ENCODE measurements at regions not wholly inside any gene's neighbourhood (a gene's known extent, or its start where the extent isn't known, plus 50 kb on each side); places are given as distances from the start of the nearest gene placed in this dataset.
A peak's percentile ranks its signal among the peaks of the same experiment; 100 is the strongest.

DNA sequence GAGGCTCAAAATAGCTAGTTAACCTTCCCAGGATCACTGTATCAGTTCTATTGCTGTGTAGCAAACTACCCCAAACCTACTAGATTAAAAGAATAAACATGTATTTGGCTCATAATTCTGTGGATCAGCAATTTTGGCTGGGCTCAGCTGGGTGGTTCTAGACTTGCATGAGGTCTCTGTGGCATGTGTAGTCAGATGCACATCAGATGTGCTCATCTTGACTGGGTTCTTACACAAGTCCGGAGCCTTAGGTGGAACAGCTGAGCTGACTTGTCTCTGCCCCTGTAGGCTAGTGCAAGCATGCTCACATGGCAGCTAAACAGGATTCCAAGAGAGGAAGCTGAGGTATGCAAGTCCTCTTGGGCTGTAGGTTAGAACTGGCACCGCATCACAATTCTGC is 137.7 kb upstream of the PRNP start:
- Mint-ChIP-seq H3K36me3 (no peaks in the 10 kb centered on the region), H3K9me3 (no peaks in the 10 kb centered on the region), H3K27ac (no peak overlapping the region)
- DNase-seq (ENCODE audit: low spot score in 2 of 2) (no peak), ATAC-seq (no peak)

DNA sequence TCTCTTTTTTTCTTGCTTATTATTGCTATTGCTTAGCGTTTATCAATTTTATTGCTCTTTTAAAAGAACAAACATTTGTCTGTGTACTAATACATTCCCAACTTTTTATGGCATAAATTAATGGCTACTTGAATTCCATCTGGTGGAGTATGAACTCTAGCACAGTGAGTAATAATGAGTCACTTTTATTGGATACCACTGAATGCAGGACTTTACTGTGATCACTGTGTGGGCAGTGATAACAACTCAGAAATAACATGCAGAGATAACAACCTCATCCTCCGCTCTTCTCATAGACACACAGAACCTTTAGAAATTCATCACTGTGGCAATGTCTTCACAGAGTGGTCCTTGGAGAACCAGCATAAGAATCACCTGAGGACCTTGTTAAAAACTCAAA is 139.5 kb upstream of the PRNP start:
- H3K9me3 Mint-ChIP-seq = no peaks in the 10 kb centered on the region
- ATAC-seq = no peak
- no peak for DNase-seq (ENCODE audit: low spot score in 2 of 2)
- H3K36me3 Mint-ChIP-seq = no peaks in the 10 kb centered on the region
- H3K27ac Mint-ChIP-seq = no peak overlapping the region

DNA sequence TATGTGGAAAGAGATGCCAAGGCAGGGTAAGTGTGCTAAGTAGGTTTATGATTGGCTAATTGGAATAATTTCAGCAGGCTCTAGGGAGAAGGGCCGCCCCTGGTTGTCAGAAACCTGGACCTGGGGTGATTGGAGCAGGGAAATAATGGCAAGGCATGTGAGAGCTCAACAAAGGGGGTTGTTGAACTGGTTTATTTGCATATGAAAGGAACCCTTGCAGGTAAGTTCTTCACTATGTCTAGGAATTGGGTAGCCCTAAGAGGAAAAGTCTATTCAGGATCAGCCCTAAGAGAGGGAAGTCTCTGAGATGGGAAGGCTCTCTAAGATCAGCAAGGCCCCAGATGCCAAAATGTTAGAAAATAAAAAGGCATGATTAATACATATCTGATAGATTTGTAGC is 139.9 kb upstream of the PRNP start:
- ATAC-seq = no peak
- no peak for DNase-seq (ENCODE audit: low spot score in 2 of 2)
- H3K27ac Mint-ChIP-seq = no peak overlapping the region

DNA sequence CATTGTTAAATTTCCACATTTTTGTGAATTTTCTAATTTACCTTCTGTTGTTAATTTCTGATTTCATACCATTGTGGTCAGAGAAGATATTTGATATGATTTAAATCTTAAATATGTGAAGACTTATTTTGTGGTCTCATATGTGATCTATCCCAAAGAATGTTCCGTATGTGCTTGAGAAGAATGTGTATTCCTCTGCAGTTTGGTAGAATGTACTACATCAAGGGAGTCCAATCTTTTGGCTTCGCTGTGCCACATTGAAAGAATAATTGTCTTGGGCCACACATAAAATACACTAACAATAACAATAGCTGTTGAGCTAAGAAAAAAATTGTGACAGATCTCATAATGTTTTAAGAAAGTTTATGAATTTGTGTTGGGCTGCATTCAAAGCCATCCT is 140.7 kb upstream of the PRNP start:
- H3K27ac Mint-ChIP-seq = no peak overlapping the region
- ATAC-seq = no peak
- no peaks in the 10 kb centered on the region for H3K36me3 Mint-ChIP-seq
- DNase-seq (ENCODE audit: low spot score in 2 of 2) = no peak
- no peaks in the 10 kb centered on the region for H3K9me3 Mint-ChIP-seq

More for the DNA sequence above, 139.9 kb upstream of the PRNP start:
- H3K36me3 Mint-ChIP-seq = no peaks in the 10 kb centered on the region
- no peaks in the 10 kb centered on the region for H3K9me3 Mint-ChIP-seq

DNA sequence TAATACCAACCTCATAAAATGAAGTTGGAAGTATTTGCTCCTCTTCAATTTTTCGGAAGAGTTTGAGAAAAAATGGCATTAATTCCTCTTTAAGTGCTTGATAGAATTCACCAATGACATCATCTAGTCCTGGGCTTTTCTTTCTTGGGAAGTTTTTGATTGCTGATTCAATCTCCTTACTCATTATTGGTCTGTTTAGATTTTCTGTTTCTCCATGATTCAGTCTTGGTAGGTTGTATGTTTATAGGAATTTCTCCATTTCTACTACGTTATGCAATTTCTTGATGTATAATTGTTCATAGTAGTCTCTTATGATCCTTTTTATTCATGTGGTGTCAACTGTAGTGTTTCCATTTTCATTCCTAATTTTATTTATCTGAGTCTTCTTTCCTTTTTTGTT is 141.5 kb upstream of the PRNP start:
- Mint-ChIP-seq H3K36me3 (no peaks in the 10 kb centered on the region), H3K27ac (no peak overlapping the region), H3K9me3 (no peaks in the 10 kb centered on the region)
- ATAC-seq = no peak
- no peak for DNase-seq (ENCODE audit: low spot score in 2 of 2)

DNA sequence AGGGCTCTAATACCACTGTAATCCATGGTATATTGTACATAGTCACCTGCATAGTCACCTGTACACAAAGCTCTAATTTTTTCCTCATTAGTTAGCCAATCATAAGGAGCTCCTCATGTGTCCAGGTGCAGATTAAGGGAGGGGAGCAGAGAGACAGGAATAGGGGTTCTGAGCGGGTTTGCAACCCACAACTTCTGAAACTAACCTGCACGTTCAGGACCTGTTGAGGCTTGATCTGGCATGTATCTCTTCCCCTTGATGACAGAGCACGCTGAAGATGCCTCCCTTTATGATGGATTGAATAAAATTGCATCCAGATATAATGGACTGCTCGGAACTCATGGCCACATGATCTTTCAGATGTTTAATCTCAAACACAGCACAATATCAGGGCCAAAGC is 144.0 kb upstream of the PRNP start:
- H3K27ac Mint-ChIP-seq = no peak overlapping the region
- no peaks in the 10 kb centered on the region for H3K36me3 Mint-ChIP-seq
- ATAC-seq = no peak
- no peaks in the 10 kb centered on the region for H3K9me3 Mint-ChIP-seq
- no peak for DNase-seq (ENCODE audit: low spot score in 2 of 2)

DNA sequence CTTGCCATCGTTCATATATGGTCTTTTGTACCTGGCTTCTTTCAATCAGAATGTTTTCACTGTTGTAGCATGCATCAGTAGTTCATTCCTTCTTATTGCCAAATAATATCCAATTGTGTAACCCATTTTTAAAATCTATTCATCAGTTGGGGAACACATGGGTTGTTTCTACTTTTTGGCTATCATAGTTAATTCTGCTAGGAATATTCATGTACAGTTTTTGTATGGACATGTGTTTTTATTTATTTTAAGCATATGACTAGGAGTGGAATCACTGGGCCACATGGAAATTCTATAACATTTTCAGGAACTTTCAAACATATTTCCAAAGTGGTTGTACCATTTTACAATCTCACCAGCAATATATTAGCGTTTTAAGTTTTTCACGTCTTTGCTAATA is 151.9 kb upstream of the PRNP start:
- ATAC-seq = no peak
- H3K9me3 Mint-ChIP-seq = no peaks in the 10 kb centered on the region
- H3K36me3 Mint-ChIP-seq = no peaks in the 10 kb centered on the region
- H3K27ac Mint-ChIP-seq = no peak overlapping the region
- no peak for DNase-seq (ENCODE audit: low spot score in 2 of 2)

DNA sequence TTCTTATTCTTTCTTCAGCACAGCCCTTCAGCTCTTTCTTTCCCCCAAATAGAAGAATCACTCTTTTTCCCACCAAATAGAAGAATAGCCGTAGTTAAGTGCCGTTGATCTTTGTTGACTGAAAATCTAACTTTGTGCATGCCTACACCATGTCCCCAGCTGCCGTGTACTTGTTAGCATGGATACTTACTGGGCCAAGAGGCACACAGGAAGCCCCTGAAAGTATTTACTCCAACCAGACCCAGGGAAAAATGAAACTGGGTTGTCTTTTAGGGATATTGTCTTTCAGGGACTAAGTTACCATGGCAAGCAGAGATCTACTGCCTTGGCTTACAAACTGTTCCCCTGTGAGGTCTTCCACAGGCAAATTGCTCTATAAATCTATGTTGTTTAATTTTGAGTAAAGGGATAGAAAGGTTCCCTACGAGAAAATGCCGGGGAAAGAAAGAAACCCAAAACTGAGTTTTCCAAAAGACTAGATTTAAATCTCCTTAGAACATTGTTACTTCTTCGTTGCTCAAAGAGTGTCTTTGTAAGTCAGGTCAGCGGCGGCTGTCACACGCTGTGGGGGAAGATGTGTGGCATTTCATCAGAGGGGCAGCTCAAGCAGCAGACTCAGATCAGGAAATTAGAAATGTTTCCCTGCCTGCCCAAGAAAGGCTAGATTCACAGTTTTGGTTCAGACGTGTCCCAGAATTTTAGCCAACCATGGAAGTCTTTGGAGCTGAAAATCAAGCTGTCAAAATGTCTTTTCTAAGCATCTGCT is 152.7 kb upstream of the PRNP start:
- Mint-ChIP-seq H3K9me3 (peaks cover 0 to 1% of the 10 kb centered on the region in 2 donors), H3K27ac (no peak overlapping the region), H3K36me3 (no peaks in the 10 kb centered on the region)
- ATAC-seq (no peak), DNase-seq (ENCODE audit: low spot score in 2 of 2) (no peak)

DNA sequence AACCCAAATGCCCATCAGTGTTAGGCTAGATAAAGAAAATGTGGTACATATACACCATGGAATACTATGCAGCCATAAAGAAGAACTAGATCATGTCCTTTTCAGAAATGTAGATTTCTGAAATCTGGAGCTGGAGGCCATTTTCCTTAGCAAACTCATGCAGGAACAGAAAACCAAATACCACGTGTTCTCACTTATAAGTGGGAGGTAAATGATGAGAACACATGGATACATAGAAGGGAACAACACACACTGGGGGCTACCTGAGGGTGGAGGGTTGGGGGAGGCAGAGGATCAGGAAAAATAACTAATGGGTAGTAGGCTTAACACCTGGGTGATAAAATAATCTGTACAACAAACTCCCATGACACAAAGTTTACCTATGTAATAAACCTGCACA is 153.5 kb upstream of the PRNP start:
- Mint-ChIP-seq H3K36me3 (peaks cover 0 to 3% of the 10 kb centered on the region in 2 donors), H3K27ac (no peak overlapping the region)

DNA sequence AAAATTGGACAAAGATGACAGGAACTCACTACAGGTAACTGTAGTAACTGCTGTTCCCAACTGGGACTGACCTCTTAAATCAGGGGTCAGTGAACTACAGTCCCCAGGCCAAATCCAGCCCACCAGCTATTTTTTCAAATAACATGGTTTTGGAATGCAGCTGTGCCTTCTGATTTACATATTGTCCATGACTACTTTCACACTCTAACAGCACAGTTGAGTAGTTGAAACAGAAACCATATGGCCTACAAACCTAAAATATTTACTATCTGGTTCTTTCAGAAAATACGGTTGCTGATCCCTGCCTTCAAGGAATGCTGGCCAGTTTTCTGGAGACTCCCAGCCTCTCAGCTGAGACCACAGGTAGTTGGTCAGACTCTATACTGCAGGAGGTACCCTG is 161.5 kb upstream of the PRNP start:
- ATAC-seq (no peak), DNase-seq (ENCODE audit: low spot score in 2 of 2) (no peak)
- Mint-ChIP-seq H3K36me3 (peaks cover 0 to 7% of the 10 kb centered on the region in 2 donors), H3K27ac (no peak overlapping the region), H3K9me3 (peaks cover 12 to 15% of the 10 kb centered on the region in 2 donors)

More for the DNA sequence above, 153.5 kb upstream of the PRNP start:
- H3K9me3 Mint-ChIP-seq = peaks cover 4 to 9% of the 10 kb centered on the region in 2 donors
- no peak for DNase-seq (ENCODE audit: low spot score in 2 of 2)
- no peak for ATAC-seq

DNA sequence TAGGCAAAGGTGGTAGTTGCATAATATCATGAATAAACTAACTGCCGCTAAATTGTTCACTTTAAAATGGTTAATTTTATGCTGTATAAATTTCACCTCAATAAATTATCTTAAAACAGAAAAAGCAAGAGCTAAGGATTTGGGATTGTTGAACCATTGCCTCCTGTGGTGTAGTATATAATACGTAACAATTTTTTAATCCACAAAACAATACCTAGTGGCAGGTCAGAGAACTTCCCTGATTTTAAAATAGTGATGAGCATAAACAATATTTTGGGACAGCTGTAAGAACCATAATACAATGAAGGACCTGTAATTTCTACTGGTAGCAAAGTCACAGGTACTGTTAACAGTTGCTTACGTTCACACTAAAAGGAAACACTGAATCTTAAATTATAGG is 161.9 kb upstream of the PRNP start:
- Mint-ChIP-seq H3K36me3 (peaks cover 0 to 7% of the 10 kb centered on the region in 2 donors), H3K9me3 (peaks cover 12 to 15% of the 10 kb centered on the region in 2 donors), H3K27ac (no peak overlapping the region)
- DNase-seq (ENCODE audit: low spot score in 2 of 2) (no peak), ATAC-seq (no peak)

DNA sequence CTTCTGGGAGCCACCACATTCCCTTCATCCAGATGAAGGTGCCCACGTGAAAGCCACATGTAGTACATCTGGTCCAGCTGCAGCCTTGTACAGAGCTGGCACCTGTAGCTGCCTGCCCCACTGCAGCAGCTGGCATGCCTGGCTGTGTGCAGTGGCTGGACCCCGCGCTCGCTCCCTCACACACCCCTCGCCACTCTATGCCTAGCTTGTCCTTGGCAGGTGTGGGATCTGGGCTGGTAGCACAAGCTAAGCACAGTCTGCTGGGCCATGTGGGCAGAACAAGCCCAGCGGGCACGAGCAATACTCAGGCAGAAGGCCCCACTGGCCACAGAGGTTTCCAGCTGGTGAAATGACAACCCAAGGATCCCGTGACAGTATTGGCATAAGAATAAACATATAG is 163.9 kb upstream of the PRNP start:
- Mint-ChIP-seq H3K36me3 (no peaks in the 10 kb centered on the region), H3K9me3 (peaks cover 0 to 8% of the 10 kb centered on the region in 2 donors), H3K27ac (no peak overlapping the region)
- ATAC-seq = no peak
- no peak for DNase-seq (ENCODE audit: low spot score in 2 of 2)

DNA sequence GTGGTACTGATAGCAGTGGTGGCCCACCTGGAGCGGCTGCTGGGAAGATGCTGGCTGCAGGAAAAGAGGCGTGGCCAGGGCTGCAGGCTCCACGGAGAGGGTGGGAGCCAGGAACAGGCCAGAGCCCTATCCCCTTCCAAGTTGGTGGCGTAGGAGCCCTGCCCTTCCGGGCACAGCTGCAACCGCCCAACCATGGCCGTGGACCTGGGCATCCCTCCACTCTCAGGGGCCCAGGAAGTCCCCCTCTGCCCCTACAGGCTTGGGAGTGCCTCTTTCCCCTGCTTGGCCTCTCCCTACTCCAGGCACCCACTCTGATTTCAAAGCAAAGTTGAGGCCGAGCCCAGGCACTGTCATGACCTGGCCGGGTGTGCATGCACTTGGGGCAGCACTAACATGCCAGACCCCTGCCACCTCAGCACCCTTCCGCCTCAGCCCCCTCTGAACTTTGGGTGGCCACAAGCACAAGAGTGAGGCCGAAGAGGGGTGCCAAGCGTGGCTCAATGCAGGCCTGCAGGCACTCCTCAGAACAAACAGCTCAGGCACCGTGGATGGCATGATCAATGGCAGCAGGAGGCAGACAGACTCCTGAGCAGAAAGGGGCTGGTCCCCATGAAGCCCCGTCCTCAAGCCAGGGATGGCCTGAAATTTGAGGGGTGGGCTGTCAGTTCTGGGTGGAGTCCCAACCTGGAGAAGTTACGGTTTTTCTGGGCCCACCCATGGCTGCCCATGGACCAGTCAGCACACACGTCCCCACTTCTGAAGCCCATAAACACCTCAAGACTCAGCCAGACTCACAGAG is 164.9 kb upstream of the PRNP start:
- ATAC-seq (no peak), DNase-seq (ENCODE audit: low spot score in 2 of 2) (no peak)
- no peaks in the 10 kb centered on the region for H3K36me3 Mint-ChIP-seq
- H3K9me3 Mint-ChIP-seq = no peaks in the 10 kb centered on the region
- no peak overlapping the region for H3K27ac Mint-ChIP-seq

DNA sequence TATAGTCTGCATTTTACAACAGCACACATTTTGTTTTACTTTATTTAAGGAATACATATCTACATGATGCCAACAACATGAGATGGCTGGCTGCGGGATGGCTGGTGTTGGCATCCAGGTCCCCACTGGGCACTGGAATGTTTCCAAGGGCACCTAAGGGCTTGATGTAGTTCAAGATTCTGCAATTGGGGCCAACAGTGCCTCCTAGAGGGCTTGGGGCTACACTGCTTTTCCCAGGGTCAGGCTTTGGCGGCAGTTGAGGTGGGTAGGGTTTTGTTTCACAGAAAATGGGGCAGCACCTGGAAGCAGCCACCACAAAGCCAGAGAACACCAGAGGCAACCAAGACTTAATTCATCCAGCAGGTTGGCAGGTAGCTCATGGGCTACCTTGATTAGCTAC is 166.7 kb upstream of the PRNP start:
- ATAC-seq (no peak), DNase-seq (ENCODE audit: low spot score in 2 of 2) (peak in 1 of 2 donors; percentile 37)
- Mint-ChIP-seq H3K36me3 (no peaks in the 10 kb centered on the region), H3K9me3 (no peaks in the 10 kb centered on the region), H3K27ac (no peak overlapping the region)

DNA sequence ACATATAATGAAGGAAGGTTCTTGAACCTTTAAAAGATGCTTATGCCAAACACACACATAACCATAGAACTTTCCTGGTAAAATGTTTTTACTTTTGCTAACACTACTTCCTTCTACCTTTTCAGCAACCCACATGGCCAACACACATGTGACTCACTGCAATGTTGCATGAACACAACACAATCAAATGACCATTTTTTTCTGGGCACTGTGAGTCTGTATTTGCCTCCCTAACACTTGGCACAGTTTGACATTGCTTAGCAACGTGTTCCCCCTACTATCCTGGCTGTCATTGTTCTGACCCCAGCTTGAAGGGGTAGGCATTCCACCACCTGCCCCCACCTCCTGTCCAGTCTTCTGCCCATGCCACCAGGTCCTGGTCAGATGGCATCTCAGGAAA is 169.4 kb upstream of the PRNP start:
- Mint-ChIP-seq H3K27ac (no peak overlapping the region), H3K36me3 (no peaks in the 10 kb centered on the region), H3K9me3 (no peaks in the 10 kb centered on the region)
- ATAC-seq = no peak
- DNase-seq (ENCODE audit: low spot score in 2 of 2) = no peak

DNA sequence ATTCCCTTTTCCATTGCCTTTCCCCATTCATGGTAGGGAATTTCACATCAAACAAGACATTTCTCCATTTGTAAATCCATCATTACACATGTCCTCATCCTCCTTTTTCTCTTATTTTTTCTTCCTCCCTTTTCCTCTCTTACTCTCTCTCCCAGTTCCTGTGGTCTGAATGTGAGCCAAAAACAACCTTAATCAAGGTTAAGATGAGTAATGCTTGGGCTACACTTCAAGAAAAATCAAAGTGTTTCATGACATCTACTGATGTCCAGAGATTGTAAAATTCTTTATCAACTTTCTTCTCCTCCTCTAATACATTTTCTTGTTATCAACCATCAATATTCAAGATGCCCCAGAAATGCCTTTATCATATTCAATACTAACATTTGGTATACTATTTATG is 172.5 kb upstream of the PRNP start:
- DNase-seq (ENCODE audit: low spot score in 2 of 2) (no peak), ATAC-seq (no peak)
- Mint-ChIP-seq H3K9me3 (no peaks in the 10 kb centered on the region), H3K27ac (no peak overlapping the region), H3K36me3 (peaks cover 0 to 11% of the 10 kb centered on the region in 2 donors)

DNA sequence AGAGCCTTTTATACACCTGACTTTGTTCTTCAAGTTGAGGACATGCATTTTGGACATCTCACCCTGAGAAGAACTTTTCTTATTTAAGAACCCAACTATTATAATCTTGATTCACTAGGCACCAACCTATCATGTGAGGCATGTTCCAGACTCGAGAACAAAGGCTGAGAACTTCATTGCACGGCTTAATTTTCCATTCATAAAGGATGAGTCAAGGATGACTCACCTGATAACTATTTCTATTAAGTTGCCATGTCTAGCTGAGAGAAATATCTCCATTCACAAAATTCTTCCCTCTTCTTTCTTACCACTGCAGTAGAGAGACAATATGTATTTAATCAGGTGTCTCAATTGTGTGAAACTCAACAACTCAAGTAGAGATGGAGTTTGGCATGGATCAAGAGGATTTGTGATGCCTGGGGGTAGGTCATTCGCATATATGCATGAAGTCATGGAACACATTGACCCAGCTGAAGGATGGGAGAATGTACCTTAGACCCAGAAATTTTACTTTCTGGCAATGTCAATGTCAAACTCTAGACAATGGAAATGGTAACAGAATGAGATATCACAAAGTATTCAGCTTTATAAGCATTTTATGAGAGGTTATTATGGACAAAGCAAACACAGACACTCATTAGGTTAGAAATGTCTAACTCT is 173.2 kb upstream of the PRNP start:
- no peak overlapping the region for H3K27ac Mint-ChIP-seq
- DNase-seq (ENCODE audit: low spot score in 2 of 2) (no peak), ATAC-seq (no peak)
- H3K36me3 Mint-ChIP-seq = peaks cover 0 to 11% of the 10 kb centered on the region in 2 donors
- H3K9me3 Mint-ChIP-seq = no peaks in the 10 kb centered on the region
